Peyer's patch (tissue), 4 donors: ENCODE measurements at regions not wholly inside any gene's neighbourhood (a gene's known extent, or its start where the extent isn't known, plus 50 kb on each side); places are given as distances from the start of the nearest gene placed in this dataset.

Experiments
- CTCF ChIP-seq, 6 experiments: fragments of 450-650 bp in 4 of 6; fragments of 200-600 bp in 2 of 6; sonication (generic) in 1 of 6; IDR thresholded peaks; one replicate each; pipeline ENCODE4 v1.5.1; 2017 to 2019; ENCODE audit warnings: antibody characterized with exemption in 6 of 6, mild to moderate bottlenecking in 3 of 6, moderate library complexity in 1 of 6
- POLR2A ChIP-seq, 2 donors: fragments of 450-650 bp; IDR thresholded peaks; one replicate each; pipeline ENCODE4 v1.5.1; 2017; ENCODE audit warnings: antibody characterized with exemption in 2 of 2, mild to moderate bottlenecking in 2 of 2, moderate library complexity in 2 of 2

- TF ChIP-seq CTCF (IDR thresholded peaks at IDR 0.05) = no peak
- no peak for TF ChIP-seq POLR2A (IDR thresholded peaks at IDR 0.05)
Observed at GRCh38 chr3:181383760-181384159, 328.0 kb upstream of the SOX2 start.
